Heart right ventricle (tissue), 16 donors: ENCODE measurements at regions not wholly inside any gene's neighbourhood (a gene's known extent, or its start where the extent isn't known, plus 50 kb on each side); places are given as distances from the start of the nearest gene placed in this dataset.

Experiments
- ATAC-seq, 8 donors: fragments of 200-7000 bp; cut with Tn5 transposase; one replicate each; pipeline ENCODE4 v1.9.1; 2020; ENCODE audit warnings: mild to moderate bottlenecking in 8 of 8, moderate library complexity in 8 of 8, moderate number of reproducible peaks in 1 of 8
- DNase-seq, 2 donors: peaks; one replicate each; pipeline ENCODE4 v3.0.0-alpha.2; 2020
- H3K27ac ChIP-seq, 10 donors: fragments of 200-600 bp; sonication (generic) in 2 of 10; one replicate each; pipeline versions ENCODE4 v1.5.0 to v1.8.0; 2020 to 2022; ENCODE audit warnings: mild to moderate bottlenecking in 3 of 10
- H3K27me3 ChIP-seq, 7 donors: fragments of 200-600 bp; one replicate each; pipeline ENCODE4 v1.8.0; 2021 to 2022; ENCODE audit warnings: mild to moderate bottlenecking in 2 of 7
- H3K36me3 ChIP-seq, 9 donors: fragments of 200-600 bp; sonication (generic) in 1 of 9; one replicate each; pipeline versions ENCODE4 v1.5.0 to v1.8.0; 2020 to 2022; ENCODE audit warnings: mild to moderate bottlenecking in 2 of 9
- H3K4me1 ChIP-seq, 9 donors: fragments of 200-600 bp; sonication (generic) in 1 of 9; one replicate each; pipeline versions ENCODE4 v1.5.0 to v1.8.0; 2020 to 2022; ENCODE audit warnings: mild to moderate bottlenecking in 4 of 9
- H3K4me3 ChIP-seq, 10 donors: fragments of 200-600 bp; sonication (generic) in 2 of 10; one replicate each; pipeline versions ENCODE4 v1.5.0 to v1.8.0; 2020 to 2022; ENCODE audit warnings: mild to moderate bottlenecking in 7 of 10, moderate library complexity in 2 of 10
- H3K9me3 ChIP-seq, 11 donors: fragments of 200-600 bp in 10 of 11; sonication (generic) in 2 of 11; one replicate each; pipeline versions ENCODE4 v1.5.0 to v1.8.0; 2013 to 2022; ENCODE audit warnings: mild to moderate bottlenecking in 2 of 11, control low read depth in 1 of 11, moderate library complexity in 1 of 11
- CTCF ChIP-seq, 9 donors: fragments of 200-600 bp; sonication (generic) in 2 of 9; IDR thresholded peaks; one replicate each; pipeline versions ENCODE4 v1.5.0 to v1.8.0; 2021 to 2022; ENCODE audit warnings: antibody characterized with exemption in 9 of 9, mild to moderate bottlenecking in 5 of 9, moderate library complexity in 1 of 9
- WGBS, 2 donors: extraction: QIAGEN DNeasy Blood & Tissue Kit; methylation state at CpG; one replicate each; pipeline ENCODE4 v1.1.7; 2013; ENCODE audit warnings: inconsistent platforms in 1 of 2; 5-methylcytosine and 5-hydroxymethylcytosine counted together
- intact Hi-C, 10 donors: fragments of 100-400 bp; cut with DNase I; formaldehyde crosslinking; loops; one replicate each; pipeline versions ENCODE4 v1.11.1 to v1.14.2; 2022
- donor health status: Arrhythmogenic right ventricular cardiomyopathy.
- donor health status: ischemic (EF 13 %, LVEDD 7.1; RV severe dilation, severe dysfunction).
- donor health status: healthy with polysubstance abuse.
- donor health status: DM: no; HTN: yes; CAD: no.
- donor health status: DM: no; HTN: no; CAD: no.
- donor health status: ischemic (EF 25% LVEDD 6.9; RV normal size, moderate dysfunction).
- donor health status: ischemic (EF 25% LVEDD 5.7; RV mildly dilated, moderate dysfunction).
- donor health status: healthy.
- donor health status: DM: yes; HTN: yes; CAD: no.
- donor health status: Ischemic cardiomyopathy.
- donor health status: ischemic (EF 35%, LVEDD 5.7; RV mildly dilated, moderate dysfunction).
- donor health status: nonischemic (EF 11% LVEDD 7.7; RV severe dilation, severe dysfunction).
- donor health status: DM: yes; HTN: yes; CAD: no.
- donor health status: PGD.
- donor health status: ischemic (EF 29% LVEDD 5.4; RV normal size, mild dysfunction).
- donor health status: nonischemic (EF 23%, LVEDD 6.1; RV moderate dilation, normal function).

- no peak overlapping the region for H3K4me3 ChIP-seq
- no peak for DNase-seq
Measured at GRCh38 chr5:155303120-155303519, 289.6 kb downstream of the KIF4B start.

GRCh38 chr5:155307229-155307628 lies 293.7 kb downstream of the KIF4B start:
- 94 to 99% methylated on average over 3 of the region's 3 CpGs for WGBS, 2 donors

More at GRCh38 chr5:155303120-155303519, 289.6 kb downstream of the KIF4B start:
- Histone ChIP-seq H3K27me3 (no peaks in the 10 kb centered on the region), H3K9me3 (peaks cover 0 to 4% (median 0%) of the 10 kb centered on the region in 11 donors), H3K4me1 (peaks cover 0 to 13% (median 5%) of the 10 kb centered on the region in 9 donors), H3K27ac (no peak overlapping the region), H3K36me3 (no peaks in the 10 kb centered on the region)
- ATAC-seq = no peak
- intact Hi-C loops = no loop called here
- WGBS, 2 donors = 56 to 70% methylated on average over 3 of the region's 3 CpGs
- TF ChIP-seq CTCF (IDR thresholded peaks at IDR 0.05) = no peak

GRCh38 chr5:155308289-155308688 lies 294.7 kb downstream of the KIF4B start:
- H3K4me3 ChIP-seq = no peak overlapping the region
- no peak for DNase-seq
- H3K4me1 ChIP-seq = no peaks in the 10 kb centered on the region
- H3K27ac ChIP-seq = no peak overlapping the region
- H3K36me3 ChIP-seq = no peaks in the 10 kb centered on the region
- intact Hi-C loops = no loop called here
- ATAC-seq = no peak
- TF ChIP-seq CTCF (IDR thresholded peaks at IDR 0.05) = no peak
- H3K27me3 ChIP-seq = no peaks in the 10 kb centered on the region
- no peaks in the 10 kb centered on the region for H3K9me3 ChIP-seq

More at GRCh38 chr5:155307229-155307628, 293.7 kb downstream of the KIF4B start:
- no peaks in the 10 kb centered on the region for H3K9me3 ChIP-seq
- TF ChIP-seq CTCF (IDR thresholded peaks at IDR 0.05) = no peak
- H3K27ac ChIP-seq = no peak overlapping the region
- ATAC-seq (no peak), DNase-seq (no peak)
- H3K27me3 ChIP-seq = no peaks in the 10 kb centered on the region
- no peaks in the 10 kb centered on the region for H3K4me1 ChIP-seq
- no peak overlapping the region for H3K4me3 ChIP-seq
- no peaks in the 10 kb centered on the region for H3K36me3 ChIP-seq
- intact Hi-C loops = no loop called here

- no peak for ATAC-seq
- no peaks in the 10 kb centered on the region for H3K9me3 ChIP-seq
- intact Hi-C loops = no loop called here
- H3K27me3 ChIP-seq = no peaks in the 10 kb centered on the region
- 74 to 75% methylated on average over 4 of the region's 4 CpGs for WGBS, 2 donors
- TF ChIP-seq CTCF (IDR thresholded peaks at IDR 0.05) = no peak
- no peaks in the 10 kb centered on the region for H3K36me3 ChIP-seq
- no peak overlapping the region for H3K27ac ChIP-seq
- H3K4me1 ChIP-seq = no peaks in the 10 kb centered on the region
- DNase-seq = no peak
- H3K4me3 ChIP-seq = no peak overlapping the region
Measured at GRCh38 chr5:155309021-155309746, 295.6 kb downstream of the KIF4B start.
